Germinal center (tissue), 1 donor: ENCODE measurements at regions not wholly inside any gene's neighbourhood (a gene's known extent, or its start where the extent isn't known, plus 50 kb on each side); places are given as distances from the start of the nearest gene placed in this dataset.
"Not testable (repeated sequence)": the region's sequence is repeated elsewhere in the genome, so short reads cannot be mapped to it uniquely, and the experiment has no call there.

ENCODE experiments used
- DNase-seq: peaks from one replicate; pipeline ENCODE4 v3.0.0; 2012; ENCODE audit warnings: mixed read lengths, low spot score

GRCh38 chr16:48105976-48106375 lies 49.8 kb downstream of the ABCC12 start:
- DNase-seq = no peak

GRCh38 chr16:48105456-48105855 lies 50.3 kb downstream of the ABCC12 start:
- DNase-seq = no peak

GRCh38 chr16:48103591-48103990 lies 52.2 kb downstream of the ABCC12 start:
- no peak for DNase-seq

GRCh38 chr16:48102083-48103008 lies 53.4 kb downstream of the ABCC12 start:
- DNase-seq = no peak

GRCh38 chr16:48101069-48101674 lies 54.6 kb downstream of the ABCC12 start:
- DNase-seq = no peak

GRCh38 chr16:48099455-48099854 lies 56.3 kb downstream of the ABCC12 start:
- no peak for DNase-seq

- no peak for DNase-seq
These were observed 57.3 kb downstream of the ABCC12 start for GRCh38 chr16:48098472-48098871.

GRCh38 chr16:48091117-48091516 lies 64.7 kb downstream of the ABCC12 start:
- DNase-seq = no peak

- no peak for DNase-seq
These were observed 66.6 kb downstream of the ABCC12 start for GRCh38 chr16:48089053-48089792.

GRCh38 chr16:48087639-48088038 lies 68.2 kb downstream of the ABCC12 start:
- no peak for DNase-seq

GRCh38 chr16:48086422-48086821 lies 69.4 kb downstream of the ABCC12 start:
- no peak for DNase-seq

- DNase-seq = no peak
These were observed 70.1 kb downstream of the ABCC12 start for GRCh38 chr16:48085729-48086128.

GRCh38 chr16:48084826-48085225 lies 71.0 kb downstream of the ABCC12 start:
- no peak for DNase-seq

GRCh38 chr16:48082516-48082915 lies 73.3 kb downstream of the ABCC12 start:
- no peak for DNase-seq

- DNase-seq = no peak
These were observed 74.1 kb downstream of the ABCC12 start for GRCh38 chr16:48081656-48082055.

- no peak for DNase-seq
These were observed 79.3 kb downstream of the ABCC12 start for GRCh38 chr16:48076455-48077012.

- no peak for DNase-seq
These were observed 80.4 kb downstream of the ABCC12 start for GRCh38 chr16:48075398-48075797.

- no peak for DNase-seq
These were observed 88.4 kb downstream of the ABCC12 start for GRCh38 chr16:48067388-48067787.

GRCh38 chr16:48064971-48065370 lies 90.8 kb downstream of the ABCC12 start:
- no peak for DNase-seq

- DNase-seq = no peak
These were observed 93.1 kb downstream of the ABCC12 start for GRCh38 chr16:48062681-48063080.

- DNase-seq = no peak
These were observed 95.9 kb downstream of the ABCC12 start for GRCh38 chr16:48059936-48060335.

GRCh38 chr16:48059190-48059589 lies 96.6 kb downstream of the ABCC12 start:
- not testable (repeated sequence) for DNase-seq
